Suprapubic skin (tissue), 4 donors: ENCODE measurements at regions not wholly inside any gene's neighbourhood (a gene's known extent, or its start where the extent isn't known, plus 50 kb on each side); places are given as distances from the start of the nearest gene placed in this dataset.

ENCODE experiments used
- CTCF ChIP-seq, 2 donors: fragments of 200-600 bp in 1 of 2; fragments of 450-650 bp in 1 of 2; sonication (generic) in 1 of 2; IDR thresholded peaks; one replicate each; pipeline ENCODE4 v1.5.1; 2016 to 2019; ENCODE audit warnings: antibody characterized with exemption in 2 of 2, mild to moderate bottlenecking in 1 of 2, moderate library complexity in 1 of 2
- EP300 ChIP-seq: sonication (generic); formaldehyde crosslinking; IDR thresholded peaks from one replicate; pipeline ENCODE4 v1.6.1; 2017; ENCODE audit warnings: antibody characterized with exemption
- POLR2A ChIP-seq, 2 donors: fragments of 450-650 bp; IDR thresholded peaks; one replicate each; pipeline ENCODE4 v1.6.1; 2017; ENCODE audit warnings: antibody characterized with exemption in 2 of 2, mild to moderate bottlenecking in 2 of 2, moderate library complexity in 2 of 2
- POLR2AphosphoS5 ChIP-seq, 3 donors: sonication (generic); formaldehyde crosslinking; IDR thresholded peaks; one replicate each; pipeline ENCODE4 v1.6.1; 2017; ENCODE audit warnings: antibody characterized with exemption in 3 of 3

GRCh38 chr13:72025836-72026235 is 158.8 kb upstream of the DACH1 start:
- TF ChIP-seq EP300, result no peak
- no peak for TF ChIP-seq POLR2A (IDR thresholded peaks at IDR 0.05)
- TF ChIP-seq POLR2AphosphoS5 (IDR thresholded peaks at IDR 0.05), result no peak
- no peak for TF ChIP-seq CTCF (IDR thresholded peaks at IDR 0.05)
